ENCODE measurements at regions not wholly inside any gene's neighbourhood (a gene's known extent, or its start where the extent isn't known, plus 50 kb on each side); places are given as distances from the start of the nearest gene placed in this dataset.

- Histone ChIP-seq H3K27me3 (replicated peaks; ENCODE audit: control insufficient read depth, insufficient read depth, low read length) (no peaks in the 10 kb centered on the region), H3K4me3 (ENCODE audit: low read depth, low read length) (no peak overlapping the region), H3K9me3 (no peaks in the 10 kb centered on the region), H3K4me1 (no peaks in the 10 kb centered on the region), H3K36me3 (ENCODE audit: control insufficient read depth, insufficient read depth, low read length) (no peaks in the 10 kb centered on the region)
- no peak for TF ChIP-seq CTCF (IDR thresholded peaks at IDR 0.05; ENCODE audit: insufficient read depth in 1 of 2, low read depth in 1 of 2, low read length in 1 of 2, severe bottlenecking in 1 of 2, unreplicated experiment in 1 of 2)
- BruUV-seq (replicated peaks) = no TSS peak
- H3K36me3 Mint-ChIP-seq (ENCODE audit: insufficient read depth, unreplicated experiment) = no peaks in the 10 kb centered on the region
- H3K9me3 Mint-ChIP-seq (ENCODE audit: unreplicated experiment) = no peaks in the 10 kb centered on the region
- no peak for DNase-seq
- no peak overlapping the region for H3K4me3 Mint-ChIP-seq (ENCODE audit: unreplicated experiment)
- CTCF ChIA-PET = no interaction called here
- H3K27ac Mint-ChIP-seq (ENCODE audit: unreplicated experiment) = no peak overlapping the region
- POLR2A ChIA-PET = no interaction called here
- intact Hi-C loops (cut with micrococcal nuclease; ENCODE audit: unreplicated experiment) = no loop called here
- H3K27me3 Mint-ChIP-seq (ENCODE audit: insufficient read depth, unreplicated experiment) = no peaks in the 10 kb centered on the region
- no peaks in the 10 kb centered on the region for H3K4me1 Mint-ChIP-seq (ENCODE audit: low read depth, unreplicated experiment)
Measured at GRCh38 chr4:34047363-34047762, 2197.0 kb downstream of the ARAP2 start.

- Mint-ChIP-seq H3K27me3 (ENCODE audit: insufficient read depth, unreplicated experiment) (peaks cover 2% of the 10 kb centered on the region), H3K4me3 (ENCODE audit: unreplicated experiment) (no peak overlapping the region), H3K27ac (ENCODE audit: unreplicated experiment) (no peak overlapping the region), H3K36me3 (ENCODE audit: insufficient read depth, unreplicated experiment) (no peaks in the 10 kb centered on the region), H3K9me3 (ENCODE audit: unreplicated experiment) (no peaks in the 10 kb centered on the region), H3K4me1 (ENCODE audit: low read depth, unreplicated experiment) (no peaks in the 10 kb centered on the region)
- no peak for TF ChIP-seq CTCF (IDR thresholded peaks at IDR 0.05; ENCODE audit: insufficient read depth in 1 of 2, low read depth in 1 of 2, low read length in 1 of 2, severe bottlenecking in 1 of 2, unreplicated experiment in 1 of 2)
- ChIA-PET POLR2A (no interaction called here), CTCF (no interaction called here)
- no peak overlapping the region for H3K4me3 ChIP-seq (ENCODE audit: low read depth, low read length)
- no TSS peak for BruUV-seq (replicated peaks)
- H3K4me1 ChIP-seq = no peaks in the 10 kb centered on the region
- H3K9me3 ChIP-seq = no peaks in the 10 kb centered on the region
- intact Hi-C loops (cut with micrococcal nuclease; ENCODE audit: unreplicated experiment) = no loop called here
- DNase-seq = no peak
- no peaks in the 10 kb centered on the region for H3K27me3 ChIP-seq (replicated peaks; ENCODE audit: control insufficient read depth, insufficient read depth, low read length)
- no peaks in the 10 kb centered on the region for H3K36me3 ChIP-seq (ENCODE audit: control insufficient read depth, insufficient read depth, low read length)
Measured at GRCh38 chr4:34066126-34066525, 2178.2 kb downstream of the ARAP2 start.

- Mint-ChIP-seq H3K4me3 (ENCODE audit: unreplicated experiment) (no peak overlapping the region), H3K36me3 (ENCODE audit: insufficient read depth, unreplicated experiment) (no peaks in the 10 kb centered on the region), H3K9me3 (ENCODE audit: unreplicated experiment) (no peaks in the 10 kb centered on the region), H3K27me3 (ENCODE audit: insufficient read depth, unreplicated experiment) (no peaks in the 10 kb centered on the region), H3K4me1 (ENCODE audit: low read depth, unreplicated experiment) (no peaks in the 10 kb centered on the region), H3K27ac (ENCODE audit: unreplicated experiment) (no peak overlapping the region)
- ChIA-PET CTCF (no interaction called here), POLR2A (no interaction called here)
- BruUV-seq (replicated peaks) = no TSS peak
- intact Hi-C loops (cut with micrococcal nuclease; ENCODE audit: unreplicated experiment) = no loop called here
- TF ChIP-seq CTCF (IDR thresholded peaks at IDR 0.05; ENCODE audit: insufficient read depth in 1 of 2, low read depth in 1 of 2, low read length in 1 of 2, severe bottlenecking in 1 of 2, unreplicated experiment in 1 of 2) = no peak
- Histone ChIP-seq H3K4me1 (no peaks in the 10 kb centered on the region), H3K4me3 (ENCODE audit: low read depth, low read length) (no peak overlapping the region), H3K9me3 (no peaks in the 10 kb centered on the region), H3K36me3 (ENCODE audit: control insufficient read depth, insufficient read depth, low read length) (no peaks in the 10 kb centered on the region), H3K27me3 (replicated peaks; ENCODE audit: control insufficient read depth, insufficient read depth, low read length) (no peaks in the 10 kb centered on the region)
- no peak for DNase-seq
Measured at GRCh38 chr4:34091451-34091850, 2152.9 kb downstream of the ARAP2 start.

Measured in Caco-2 (cell line).